CD1c-positive myeloid dendritic cell (primary cell): ENCODE measurements at regions not wholly inside any gene's neighbourhood (a gene's known extent, or its start where the extent isn't known, plus 50 kb on each side); places are given as distances from the start of the nearest gene placed in this dataset.
A peak's percentile ranks its signal among the peaks of the same experiment; 100 is the strongest.

ENCODE experiments used
- DNase-seq: peaks from one replicate; pipeline ENCODE4 v3.0.0-alpha.2; 2016; ENCODE audit errors: extremely low spot score

- no peak for DNase-seq
These were observed 258.9 kb upstream of the TLE4 start for GRCh38 chr9:79312686-79313421.

- no peak for DNase-seq
These were observed 246.3 kb upstream of the TLE4 start for GRCh38 chr9:79325501-79325900.

- DNase-seq = no peak
These were observed 241.9 kb upstream of the TLE4 start for GRCh38 chr9:79329861-79330260.

GRCh38 chr9:79334001-79334400 lies 237.8 kb upstream of the TLE4 start:
- DNase-seq = no peak

GRCh38 chr9:79334711-79335110 lies 237.1 kb upstream of the TLE4 start:
- no peak for DNase-seq

- DNase-seq = no peak
These were observed 235.8 kb upstream of the TLE4 start for GRCh38 chr9:79335987-79336386.

GRCh38 chr9:79341561-79341960 lies 230.2 kb upstream of the TLE4 start:
- no peak for DNase-seq

GRCh38 chr9:79346350-79347020 lies 225.3 kb upstream of the TLE4 start:
- DNase-seq = no peak

GRCh38 chr9:79352322-79352721 lies 219.4 kb upstream of the TLE4 start:
- DNase-seq = no peak

- DNase-seq = no peak
These were observed 217.8 kb upstream of the TLE4 start for GRCh38 chr9:79353856-79354520.

- DNase-seq = no peak
These were observed 214.6 kb upstream of the TLE4 start for GRCh38 chr9:79357194-79357593.

- DNase-seq = peak; percentile 54
These were observed 214.1 kb upstream of the TLE4 start for GRCh38 chr9:79357616-79358015.

- DNase-seq = no peak
These were observed 211.1 kb upstream of the TLE4 start for GRCh38 chr9:79360387-79361347.

GRCh38 chr9:79362100-79363081 lies 209.4 kb upstream of the TLE4 start:
- no peak for DNase-seq

GRCh38 chr9:79369676-79370075 lies 202.1 kb upstream of the TLE4 start:
- DNase-seq = no peak

GRCh38 chr9:79371301-79371700 lies 200.5 kb upstream of the TLE4 start:
- DNase-seq = no peak

GRCh38 chr9:79371948-79372555 lies 199.7 kb upstream of the TLE4 start:
- DNase-seq = no peak

- DNase-seq = no peak
These were observed 194.4 kb upstream of the TLE4 start for GRCh38 chr9:79377339-79377855.

GRCh38 chr9:79378107-79378506 lies 193.7 kb upstream of the TLE4 start:
- DNase-seq = no peak

GRCh38 chr9:79382044-79382443 lies 189.7 kb upstream of the TLE4 start:
- no peak for DNase-seq
